ENCODE measurements at regions not wholly inside any gene's neighbourhood (a gene's known extent, or its start where the extent isn't known, plus 50 kb on each side); places are given as distances from the start of the nearest gene placed in this dataset.

- Histone ChIP-seq H3K27me3 (ENCODE audit: insufficient read depth, low read length) (no peaks in the 10 kb centered on the region), H3K9me3 (ENCODE audit: insufficient read depth, low read depth, low read length) (no peaks in the 10 kb centered on the region), H3K4me3 (ENCODE audit: low read length) (no peak overlapping the region), H3K4me1 (ENCODE audit: insufficient read depth, low read length) (no peaks in the 10 kb centered on the region), H3K27ac (ENCODE audit: low read length) (no peak overlapping the region), H3K9ac (ENCODE audit: low read depth, low read length) (no peak overlapping the region), H3K36me3 (ENCODE audit: insufficient read depth, low read depth, low read length) (no peaks in the 10 kb centered on the region)
Observed at GRCh38 chr15:94610069-94610468, 378.7 kb downstream of the MCTP2 start.

GRCh38 chr15:94610485-94610884, 379.1 kb downstream of the MCTP2 start:
- H3K27me3 ChIP-seq (ENCODE audit: insufficient read depth, low read length): no peaks in the 10 kb centered on the region
- no peak overlapping the region for H3K9ac ChIP-seq (ENCODE audit: low read depth, low read length)
- no peaks in the 10 kb centered on the region for H3K36me3 ChIP-seq (ENCODE audit: insufficient read depth, low read depth, low read length)
- no peak overlapping the region for H3K4me3 ChIP-seq (ENCODE audit: low read length)
- no peaks in the 10 kb centered on the region for H3K9me3 ChIP-seq (ENCODE audit: insufficient read depth, low read depth, low read length)
- no peaks in the 10 kb centered on the region for H3K4me1 ChIP-seq (ENCODE audit: insufficient read depth, low read length)
- no peak overlapping the region for H3K27ac ChIP-seq (ENCODE audit: low read length)

- Histone ChIP-seq H3K27me3 (ENCODE audit: insufficient read depth, low read length) (no peaks in the 10 kb centered on the region), H3K27ac (ENCODE audit: low read length) (no peak overlapping the region), H3K4me3 (ENCODE audit: low read length) (no peak overlapping the region), H3K9me3 (ENCODE audit: insufficient read depth, low read depth, low read length) (no peaks in the 10 kb centered on the region), H3K4me1 (ENCODE audit: insufficient read depth, low read length) (no peaks in the 10 kb centered on the region), H3K9ac (ENCODE audit: low read depth, low read length) (no peak overlapping the region), H3K36me3 (ENCODE audit: insufficient read depth, low read depth, low read length) (no peaks in the 10 kb centered on the region)
Observed at GRCh38 chr15:94611656-94612055, 380.3 kb downstream of the MCTP2 start.

GRCh38 chr15:94615688-94616087, 384.3 kb downstream of the MCTP2 start:
- H3K27ac ChIP-seq (ENCODE audit: low read length): no peak overlapping the region
- H3K4me3 ChIP-seq (ENCODE audit: low read length): no peak overlapping the region
- no peaks in the 10 kb centered on the region for H3K36me3 ChIP-seq (ENCODE audit: insufficient read depth, low read depth, low read length)
- H3K9ac ChIP-seq (ENCODE audit: low read depth, low read length): no peak overlapping the region
- no peaks in the 10 kb centered on the region for H3K27me3 ChIP-seq (ENCODE audit: insufficient read depth, low read length)
- no peaks in the 10 kb centered on the region for H3K9me3 ChIP-seq (ENCODE audit: insufficient read depth, low read depth, low read length)
- no peaks in the 10 kb centered on the region for H3K4me1 ChIP-seq (ENCODE audit: insufficient read depth, low read length)

- Histone ChIP-seq H3K9ac (ENCODE audit: low read depth, low read length) (no peak overlapping the region), H3K4me3 (ENCODE audit: low read length) (no peak overlapping the region), H3K9me3 (ENCODE audit: insufficient read depth, low read depth, low read length) (no peaks in the 10 kb centered on the region), H3K27ac (ENCODE audit: low read length) (no peak overlapping the region), H3K27me3 (ENCODE audit: insufficient read depth, low read length) (no peaks in the 10 kb centered on the region), H3K4me1 (ENCODE audit: insufficient read depth, low read length) (no peaks in the 10 kb centered on the region), H3K36me3 (ENCODE audit: insufficient read depth, low read depth, low read length) (no peaks in the 10 kb centered on the region)
Observed at GRCh38 chr15:94620632-94621031, 389.3 kb downstream of the MCTP2 start.

GRCh38 chr15:94621736-94622135, 390.4 kb downstream of the MCTP2 start:
- no peak overlapping the region for H3K27ac ChIP-seq (ENCODE audit: low read length)
- H3K9me3 ChIP-seq (ENCODE audit: insufficient read depth, low read depth, low read length): no peaks in the 10 kb centered on the region
- H3K4me3 ChIP-seq (ENCODE audit: low read length): no peak overlapping the region
- H3K4me1 ChIP-seq (ENCODE audit: insufficient read depth, low read length): no peaks in the 10 kb centered on the region
- H3K9ac ChIP-seq (ENCODE audit: low read depth, low read length): no peak overlapping the region
- H3K27me3 ChIP-seq (ENCODE audit: insufficient read depth, low read length): no peaks in the 10 kb centered on the region
- H3K36me3 ChIP-seq (ENCODE audit: insufficient read depth, low read depth, low read length): no peaks in the 10 kb centered on the region

GRCh38 chr15:94626949-94627348, 395.6 kb downstream of the MCTP2 start:
- H3K9ac ChIP-seq (ENCODE audit: low read depth, low read length): no peak overlapping the region
- no peak overlapping the region for H3K4me3 ChIP-seq (ENCODE audit: low read length)
- H3K4me1 ChIP-seq (ENCODE audit: insufficient read depth, low read length): no peaks in the 10 kb centered on the region
- H3K9me3 ChIP-seq (ENCODE audit: insufficient read depth, low read depth, low read length): no peaks in the 10 kb centered on the region
- no peaks in the 10 kb centered on the region for H3K36me3 ChIP-seq (ENCODE audit: insufficient read depth, low read depth, low read length)
- H3K27ac ChIP-seq (ENCODE audit: low read length): no peak overlapping the region
- H3K27me3 ChIP-seq (ENCODE audit: insufficient read depth, low read length): no peaks in the 10 kb centered on the region

GRCh38 chr15:94631608-94632007, 400.2 kb downstream of the MCTP2 start:
- Histone ChIP-seq H3K9me3 (ENCODE audit: insufficient read depth, low read depth, low read length) (no peaks in the 10 kb centered on the region), H3K9ac (ENCODE audit: low read depth, low read length) (no peak overlapping the region), H3K27me3 (ENCODE audit: insufficient read depth, low read length) (no peaks in the 10 kb centered on the region), H3K4me3 (ENCODE audit: low read length) (no peak overlapping the region), H3K4me1 (ENCODE audit: insufficient read depth, low read length) (no peaks in the 10 kb centered on the region), H3K36me3 (ENCODE audit: insufficient read depth, low read depth, low read length) (no peaks in the 10 kb centered on the region), H3K27ac (ENCODE audit: low read length) (no peak overlapping the region)

- Histone ChIP-seq H3K4me3 (ENCODE audit: low read length) (no peak overlapping the region), H3K27ac (ENCODE audit: low read length) (no peak overlapping the region), H3K4me1 (ENCODE audit: insufficient read depth, low read length) (no peaks in the 10 kb centered on the region; the same call in 1 of the 2 replicates), H3K27me3 (ENCODE audit: insufficient read depth, low read length) (no peaks in the 10 kb centered on the region), H3K9ac (ENCODE audit: low read depth, low read length) (no peak overlapping the region), H3K36me3 (ENCODE audit: insufficient read depth, low read depth, low read length) (no peaks in the 10 kb centered on the region), H3K9me3 (ENCODE audit: insufficient read depth, low read depth, low read length) (no peaks in the 10 kb centered on the region)
Observed at GRCh38 chr15:94638183-94638582, 406.8 kb downstream of the MCTP2 start.

- Histone ChIP-seq H3K36me3 (ENCODE audit: insufficient read depth, low read depth, low read length) (no peaks in the 10 kb centered on the region), H3K9me3 (ENCODE audit: insufficient read depth, low read depth, low read length) (no peaks in the 10 kb centered on the region), H3K27me3 (ENCODE audit: insufficient read depth, low read length) (no peaks in the 10 kb centered on the region), H3K4me1 (ENCODE audit: insufficient read depth, low read length) (no peaks in the 10 kb centered on the region; the same call in 1 of the 2 replicates), H3K9ac (ENCODE audit: low read depth, low read length) (no peak overlapping the region), H3K4me3 (ENCODE audit: low read length) (no peak overlapping the region), H3K27ac (ENCODE audit: low read length) (no peak overlapping the region)
Observed at GRCh38 chr15:94639701-94640100, 408.3 kb downstream of the MCTP2 start.

- H3K4me3 ChIP-seq (ENCODE audit: low read length): no peak overlapping the region
Observed at GRCh38 chr15:94644433-94644832, 413.1 kb downstream of the MCTP2 start.

GRCh38 chr15:94653071-94653470, 421.7 kb downstream of the MCTP2 start:
- Histone ChIP-seq H3K9ac (ENCODE audit: low read depth, low read length) (no peak overlapping the region), H3K9me3 (ENCODE audit: insufficient read depth, low read depth, low read length) (no peaks in the 10 kb centered on the region)

More at GRCh38 chr15:94644433-94644832, 413.1 kb downstream of the MCTP2 start:
- Histone ChIP-seq H3K9ac (ENCODE audit: low read depth, low read length) (no peak overlapping the region), H3K9me3 (ENCODE audit: insufficient read depth, low read depth, low read length) (no peaks in the 10 kb centered on the region), H3K27ac (ENCODE audit: low read length) (no peak overlapping the region), H3K4me1 (ENCODE audit: insufficient read depth, low read length) (no peaks in the 10 kb centered on the region), H3K27me3 (ENCODE audit: insufficient read depth, low read length) (no peaks in the 10 kb centered on the region), H3K36me3 (ENCODE audit: insufficient read depth, low read depth, low read length) (no peaks in the 10 kb centered on the region)

More at GRCh38 chr15:94653071-94653470, 421.7 kb downstream of the MCTP2 start:
- H3K27ac ChIP-seq (ENCODE audit: low read length): no peak overlapping the region
- H3K4me3 ChIP-seq (ENCODE audit: low read length): no peak overlapping the region
- no peaks in the 10 kb centered on the region for H3K27me3 ChIP-seq (ENCODE audit: insufficient read depth, low read length)
- peaks cover 3% of the 10 kb centered on the region; the same call in 1 of the 2 replicates for H3K4me1 ChIP-seq (ENCODE audit: insufficient read depth, low read length)
- H3K36me3 ChIP-seq (ENCODE audit: insufficient read depth, low read depth, low read length): no peaks in the 10 kb centered on the region

All from iPS-20b (cell line).